PC-3 (cell line): ENCODE measurements at regions not wholly inside any gene's neighbourhood (a gene's known extent, or its start where the extent isn't known, plus 50 kb on each side); places are given as distances from the start of the nearest gene placed in this dataset.

Experiments
- ATAC-seq: fragments of 200-7000 bp; cut with Tn5 transposase; 2 replicates; pipeline ENCODE4 v1.9.1; 2020; ENCODE audit warnings: mild to moderate bottlenecking, moderate library complexity
- BruUV-seq: library from RNA; stranded (reverse); fragments of 400-500 nt; replicated peaks from 2 replicates; lab custom pipeline; 2021; lab: Mats Ljungman, UMichigan
- CTCF ChIA-PET: fragments of 300-600 bp; sonication (Branson Sonifier 250); formaldehyde crosslinking; loops from one replicate; lab custom pipeline; 2022; ENCODE audit warnings: antibody characterized with exemption; lab: Charles Lee
- POLR2A ChIA-PET: fragments of 300-600 bp; sonication (Branson Sonifier 250); formaldehyde crosslinking; loops from one replicate; lab custom pipeline; 2022; ENCODE audit warnings: antibody characterized with exemption; ENCODE audit not compliant: unreplicated experiment; lab: Charles Lee
- DNase-seq: peaks from one replicate; pipeline ENCODE4 v3.0.0-alpha.2; 2015
- H2AFZ ChIP-seq: fragments of 300-600 bp; sonication (generic); 2 replicates; pipeline ENCODE4 v1.6.0; 2016; ENCODE audit warnings: antibody characterized with exemption, low read length
- H3F3A ChIP-seq: fragments of 300-600 bp; sonication (generic); one replicate; pipeline ENCODE4 v1.6.0; 2017; ENCODE audit warnings: antibody characterized with exemption, low read length, control low read depth, mild to moderate bottlenecking; ENCODE audit not compliant: unreplicated experiment
- H3K27ac ChIP-seq: fragments of 300-600 bp; sonication (generic); 2 replicates; pipeline ENCODE4 v1.5.1; 2016; ENCODE audit warnings: mild to moderate bottlenecking, low read length
- H3K27me3 ChIP-seq: fragments of 300-600 bp; sonication (generic); 2 replicates; pipeline ENCODE4 v1.6.1; 2016; ENCODE audit warnings: low read length, mixed read lengths
- H3K36me3 ChIP-seq: fragments of 300-600 bp; sonication (generic); 2 replicates; pipeline ENCODE4 v1.6.1; 2016; ENCODE audit warnings: low read depth, mixed run types, low read length, mixed read lengths
- H3K4me1 ChIP-seq: fragments of 300-600 bp; sonication (generic); 2 replicates; pipeline ENCODE4 v1.5.1; 2016; ENCODE audit warnings: low read length; ENCODE audit not compliant: insufficient read depth
- H3K4me2 ChIP-seq: fragments of 300-600 bp; sonication (generic); 2 replicates; pipeline ENCODE4 v1.6.0; 2016; ENCODE audit warnings: low read length
- H3K4me3 ChIP-seq: fragments of 300-600 bp; sonication (generic); 2 replicates; pipeline ENCODE4 v1.5.1; 2016; ENCODE audit warnings: mild to moderate bottlenecking, low read length, mixed read lengths
- H3K79me2 ChIP-seq: fragments of 300-600 bp; sonication (generic); 2 replicates; pipeline ENCODE4 v1.6.1; 2017; ENCODE audit warnings: low read length, mixed read lengths
- H3K9ac ChIP-seq: fragments of 300-600 bp; sonication (generic); 2 replicates; pipeline ENCODE4 v1.6.0; 2016; ENCODE audit warnings: mild to moderate bottlenecking, low read length
- H3K9me2 ChIP-seq: fragments of 300-600 bp; sonication (generic); replicated peaks from 2 replicates; pipeline ENCODE4 v1.6.1; 2016; ENCODE audit warnings: mixed run types, low read length, mixed read lengths
- H3K9me3 ChIP-seq: fragments of 300-600 bp; sonication (generic); 2 replicates; pipeline ENCODE4 v1.6.1; 2016; ENCODE audit warnings: low read length, mixed read lengths
- H4K20me1 ChIP-seq: fragments of 300-600 bp; sonication (generic); 2 replicates; pipeline ENCODE4 v1.6.1; 2016; ENCODE audit warnings: low read length, mixed read lengths
- CTCF ChIP-seq: fragments of 300-600 bp; sonication (generic); conservative IDR thresholded peaks from 2 replicates; pipeline ENCODE4 v1.5.1; 2017; ENCODE audit warnings: antibody characterized with exemption, low read depth, mild to moderate bottlenecking, low read length
- EZH2 ChIP-seq: fragments of 300-600 bp; sonication (generic); IDR thresholded peaks from one replicate; pipeline ENCODE4 v1.6.1; 2017; ENCODE audit warnings: antibody characterized with exemption, mild to moderate bottlenecking, low read length; ENCODE audit not compliant: unreplicated experiment
- EZH2phosphoT487 ChIP-seq: fragments of 300-600 bp; sonication (generic); IDR thresholded peaks from 2 replicates; pipeline ENCODE4 v1.6.1; 2018; ENCODE audit warnings: mild to moderate bottlenecking, antibody characterized with exemption, low read length, borderline replicate concordance
- intact Hi-C: fragments of 100-400 bp; cut with micrococcal nuclease; formaldehyde crosslinking; loops from 2 replicates; pipeline ENCODE4 v1.9.0; 2023

GRCh38 chr4:151603377-151603776 is 157.4 kb downstream of the GATB start:
- no peaks in the 10 kb centered on the region for H3K36me3 ChIP-seq
- no peaks in the 10 kb centered on the region for H3K79me2 ChIP-seq
- DNase-seq (no peak), ATAC-seq (no peak)
- no peaks in the 10 kb centered on the region for H3K4me1 ChIP-seq
- BruUV-seq = no TSS peak
- H3F3A ChIP-seq = no peaks in the 10 kb centered on the region
- CTCF ChIA-PET = interaction anchor here (1.2 kb wide), 1 partner anchor 486 kb away, joined by 3 read pairs; no protein-coding TSS in a partner anchor
- no peak overlapping the region for H2AFZ ChIP-seq
- intact Hi-C loops = loop anchor here (5.0 kb wide), 2 partner anchors 186 to 486 kb away; no protein-coding TSS in a partner anchor
- H3K9me2 ChIP-seq = no peaks in the 10 kb centered on the region
- H3K4me2 ChIP-seq = no peak overlapping the region
- no peaks in the 10 kb centered on the region for H4K20me1 ChIP-seq
- H3K27me3 ChIP-seq = no peaks in the 10 kb centered on the region
- no peak overlapping the region for H3K27ac ChIP-seq
- H3K9me3 ChIP-seq = no peaks in the 10 kb centered on the region
- TF ChIP-seq EZH2 (no peak), EZH2phosphoT487 (no peak), CTCF (no peak)
- POLR2A ChIA-PET = no interaction called here
- H3K9ac ChIP-seq = no peak overlapping the region
- H3K4me3 ChIP-seq = no peak overlapping the region

- CTCF ChIA-PET = interaction anchor here (0.6 to 1.2 kb wide), 7 partner anchors 8 to 487 kb away, joined by 3 to 5 read pairs (median 3); partner anchors contain the start of gene FHIP1A
- Histone ChIP-seq H3K27me3 (no peaks in the 10 kb centered on the region), H3K4me2 (no peak overlapping the region), H3K9ac (no peak overlapping the region), H3K36me3 (no peaks in the 10 kb centered on the region), H3K79me2 (no peaks in the 10 kb centered on the region), H3K4me1 (no peaks in the 10 kb centered on the region), H4K20me1 (no peaks in the 10 kb centered on the region), H3K27ac (no peak overlapping the region), H3K4me3 (no peak overlapping the region), H3K9me3 (no peaks in the 10 kb centered on the region), H3K9me2 (no peaks in the 10 kb centered on the region), H2AFZ (no peak overlapping the region), H3F3A (no peaks in the 10 kb centered on the region)
- 0 out of 2 replicates have a peak, but pooled peaks have one; percentile 18 for ATAC-seq
- intact Hi-C loops = loop anchor here (2.0 to 5.0 kb wide), 4 partner anchors 73 to 487 kb away; no protein-coding TSS in a partner anchor
- TF ChIP-seq EZH2 = no peak
- TF ChIP-seq CTCF = peak; percentile 59
- DNase-seq = peak; percentile 36
- POLR2A ChIA-PET = interaction anchor here (0.6 kb wide), 2 partner anchors 313 to 433 kb away, joined by 3 to 5 read pairs; no protein-coding TSS in a partner anchor
- BruUV-seq = no TSS peak
Measured at GRCh38 chr4:151604238-151604637, 156.6 kb downstream of the GATB start.

GRCh38 chr4:151605215-151605614 is 155.6 kb downstream of the GATB start:
- no peak overlapping the region for H3K4me3 ChIP-seq
- H3K9me3 ChIP-seq = no peaks in the 10 kb centered on the region
- ChIA-PET CTCF (no interaction called here), POLR2A (no interaction called here)
- no peaks in the 10 kb centered on the region for H3K27me3 ChIP-seq
- DNase-seq (no peak), ATAC-seq (no peak)
- TF ChIP-seq EZH2 (no peak), EZH2phosphoT487 (no peak), CTCF (no peak)
- no peaks in the 10 kb centered on the region for H3K79me2 ChIP-seq
- no peak overlapping the region for H3K27ac ChIP-seq
- no peak overlapping the region for H2AFZ ChIP-seq
- no peaks in the 10 kb centered on the region for H3K4me1 ChIP-seq
- no peaks in the 10 kb centered on the region for H3K9me2 ChIP-seq
- intact Hi-C loops = loop anchor here (2.0 kb wide), 2 partner anchors 74 to 242 kb away; no protein-coding TSS in a partner anchor
- no peaks in the 10 kb centered on the region for H3F3A ChIP-seq
- no peak overlapping the region for H3K9ac ChIP-seq
- no peaks in the 10 kb centered on the region for H3K36me3 ChIP-seq
- no peaks in the 10 kb centered on the region for H4K20me1 ChIP-seq
- H3K4me2 ChIP-seq = no peak overlapping the region
- no TSS peak for BruUV-seq
